K562 (cell line): ENCODE measurements at regions not wholly inside any gene's neighbourhood (a gene's known extent, or its start where the extent isn't known, plus 50 kb on each side); places are given as distances from the start of the nearest gene placed in this dataset.

Source experiments
- ATAC-seq: fragments of 200-7000 bp; cut with Tn5 transposase; 3 replicates; pipeline ENCODE4 v1.9.1; 2020; ENCODE audit warnings: moderate library complexity
- BruUV-seq: library from RNA; stranded (reverse); fragments of 400-500 nt; replicated peaks from 2 replicates; lab custom pipeline; 2021; lab: Mats Ljungman, UMichigan
- CTCF ChIA-PET: fragments of 300-600 bp; formaldehyde crosslinking; extraction: SDS; loops from one replicate; lab custom pipeline; 2021; ENCODE audit warnings: low intra/inter-chr PET ratio; lab: Yijun Ruan, JAX
- POLR2A ChIA-PET: fragments of 300-600, 350-650 bp; sonication (Branson Sonifier 250); formaldehyde crosslinking; extraction: SDS; loops from one replicate; lab custom pipeline; 2021; ENCODE audit warnings: antibody characterized with exemption, inconsistent platforms; lab: Yijun Ruan, JAX
- DNase-seq, 4 experiments: peaks; one replicate each; pipeline versions ENCODE4 v3.0.0 to v3.0.0-alpha.2; 2011 to 2018; ENCODE audit warnings: low spot score in 3 of 4, mixed read lengths in 3 of 4; ENCODE audit errors: extremely low read depth in 1 of 4
- FAIRE-seq: peaks from 2 replicates; lab custom pipeline; 2011; peaks lifted over from hg19 to GRCh38; lab: Jason Lieb, UNC
- H2AFZ ChIP-seq: 2 replicates; pipeline ENCODE4 v1.6.0; 2011; ENCODE audit warnings: low read depth, low read length, control low read depth, inconsistent platforms
- H3K27ac ChIP-seq: fragments of 200-600 bp; 3 replicates; pipeline ENCODE4 v1.8.0; 2011; ENCODE audit warnings: low read depth, mild to moderate bottlenecking, control low read depth, inconsistent platforms, low read length, moderate library complexity, mixed read lengths; ENCODE audit errors: extremely low read depth
- H3K27me3 ChIP-seq, 2 experiments: fragments of 300-600 bp in 1 of 2; 2 replicates in 1 of 2; 3 replicates in 1 of 2; pipeline versions ENCODE4 v1.6.0 to v1.8.0; 2011; ENCODE audit warnings: inconsistent platforms in 2 of 2, low read length in 2 of 2, mild to moderate bottlenecking in 1 of 2, mixed read lengths in 1 of 2, moderate library complexity in 1 of 2; ENCODE audit not compliant: control insufficient read depth in 2 of 2, insufficient read depth in 2 of 2
- H3K36me3 ChIP-seq: fragments of 300-600 bp; 3 replicates; pipeline ENCODE4 v1.8.0; 2011; ENCODE audit warnings: mild to moderate bottlenecking, low read length, inconsistent platforms; ENCODE audit not compliant: control insufficient read depth, insufficient read depth
- H3K4me1 ChIP-seq, 2 experiments: fragments of 200-600 bp in 1 of 2; replicated peaks in 1 of 2; 2 replicates in 1 of 2; 3 replicates in 1 of 2; pipeline versions ENCODE4 v1.5.1 to v1.8.0; 2011; ENCODE audit warnings: inconsistent platforms in 2 of 2, low read length in 2 of 2, mild to moderate bottlenecking in 1 of 2, mixed read lengths in 1 of 2, moderate library complexity in 1 of 2; ENCODE audit not compliant: control insufficient read depth in 2 of 2, insufficient read depth in 2 of 2
- H3K4me2 ChIP-seq: 2 replicates; pipeline ENCODE4 v1.6.1; 2011; ENCODE audit warnings: low read length, control low read depth, inconsistent platforms, mixed read lengths; ENCODE audit not compliant: insufficient read depth
- H3K4me3 ChIP-seq: fragments of 200-600 bp; sonication (generic), shearing (Covaris generic); 2 replicates; pipeline ENCODE4 v1.5.1; 2016; ENCODE audit warnings: control low read depth, inconsistent platforms
- H3K79me2 ChIP-seq: fragments of 200-600 bp; 3 replicates; pipeline ENCODE4 v1.8.0; 2011; ENCODE audit warnings: low read length, inconsistent platforms; ENCODE audit not compliant: control insufficient read depth, insufficient read depth
- H3K9ac ChIP-seq, 2 experiments: 2 replicates each; pipeline versions ENCODE4 v1.6.0 to v1.6.1; 2011; ENCODE audit warnings: low read depth in 2 of 2, low read length in 2 of 2, control low read depth in 1 of 2, inconsistent platforms in 1 of 2, mild to moderate bottlenecking in 1 of 2, mixed read lengths in 1 of 2; ENCODE audit not compliant: insufficient read depth in 1 of 2
- H3K9me1 ChIP-seq: one replicate; pipeline ENCODE4 v1.6.0; 2011; ENCODE audit warnings: inconsistent platforms, mild to moderate bottlenecking, low read length, moderate library complexity; ENCODE audit not compliant: control insufficient read depth, insufficient read depth
- H3K9me3 ChIP-seq: replicated peaks from 2 replicates; pipeline ENCODE4 v1.5.1; 2011; ENCODE audit warnings: low read depth, low read length, inconsistent platforms; ENCODE audit not compliant: control insufficient read depth, insufficient read depth
- H4K20me1 ChIP-seq: replicated peaks from 2 replicates; pipeline ENCODE4 v1.6.1; 2011; ENCODE audit warnings: low read length, inconsistent platforms, mixed read lengths; ENCODE audit not compliant: control insufficient read depth, insufficient read depth
- NEUROD1 ChIP-seq: fragments of 150-350 bp; IDR thresholded peaks from 2 replicates; pipeline ENCODE4 v1.6.1; 2014; ENCODE audit warnings: borderline replicate concordance, low read length, low read depth; ENCODE audit not compliant: partially characterized antibody
- NFE2L1 ChIP-seq: fragments of 450-650 bp; IDR thresholded peaks from 2 replicates; pipeline ENCODE4 v1.6.1; 2016; ENCODE audit warnings: missing genetic modification characterization, low read depth, mild to moderate bottlenecking, missing compliant biosample characterization, moderate library complexity, borderline replicate concordance
- RFX1 ChIP-seq: fragments of 450-650 bp; IDR thresholded peaks from 2 replicates; pipeline ENCODE4 v1.6.1; 2016; ENCODE audit warnings: mild to moderate bottlenecking, moderate library complexity
- TARDBP ChIP-seq: fragments of 450-650 bp; IDR thresholded peaks from 2 replicates; pipeline ENCODE4 v1.6.1; 2016
- ZNF408 ChIP-seq: fragments of 250-450 bp; sonication (Bioruptor Pico); IDR thresholded peaks from 2 replicates; pipeline ENCODE4 v1.4.0; 2020; ENCODE audit warnings: low read depth, mild to moderate bottlenecking, moderate library complexity
- ZNF764 ChIP-seq: fragments of 250-450 bp; sonication (Bioruptor Pico); IDR thresholded peaks from 2 replicates; pipeline ENCODE4 v1.4.0; 2020; ENCODE audit warnings: low read depth, mild to moderate bottlenecking, moderate library complexity
- ZNF77 ChIP-seq: fragments of 250-450 bp; sonication (Bioruptor Pico); IDR thresholded peaks from 2 replicates; pipeline ENCODE4 v1.5.0; 2020
- WGBS: fragments of 100-300 bp; shearing (Covaris generic); methylation state at CpG from one replicate; pipeline ENCODE4 v1.1.6; 2016; ENCODE audit warnings: low coverage, mixed read lengths; ENCODE audit not compliant: insufficient coverage; ENCODE audit errors: missing lambda C conversion rate; 5-methylcytosine and 5-hydroxymethylcytosine counted together
- in situ Hi-C: fragments of 300-500 bp; cut with MboI; formaldehyde crosslinking; loops from 4 replicates; pipeline ENCODE4 v1.15.0; 2018; ENCODE audit warnings: inconsistent platforms, mixed read lengths
- intact Hi-C: fragments of 100-400 bp; cut with micrococcal nuclease; formaldehyde crosslinking; loops from 2 replicates; pipeline ENCODE4 v1.14.2; 2022
- TF ChIP-seq, protein P1 (sequence below): sonication (generic); formaldehyde crosslinking; IDR thresholded peaks from 2 replicates; pipeline ENCODE4 v1.8.1; 2023; ENCODE audit warnings: mild to moderate bottlenecking, missing genetic modification reagents
- TF ChIP-seq, protein P2 (sequence below): IDR thresholded peaks from 2 replicates; pipeline ENCODE4 v1.6.1; 2014; ENCODE audit warnings: antibody characterized with exemption
- TF ChIP-seq, protein P3 (sequence below): fragments of 450-650 bp; formaldehyde crosslinking; IDR thresholded peaks from 2 replicates; pipeline ENCODE4 v1.4.0; 2020; ENCODE audit warnings: mild to moderate bottlenecking, moderate library complexity
- TF ChIP-seq, protein P4 (sequence below): fragments of 450-650 bp; IDR thresholded peaks from 2 replicates; pipeline ENCODE4 v1.6.1; 2016; ENCODE audit warnings: low read depth

DNA sequence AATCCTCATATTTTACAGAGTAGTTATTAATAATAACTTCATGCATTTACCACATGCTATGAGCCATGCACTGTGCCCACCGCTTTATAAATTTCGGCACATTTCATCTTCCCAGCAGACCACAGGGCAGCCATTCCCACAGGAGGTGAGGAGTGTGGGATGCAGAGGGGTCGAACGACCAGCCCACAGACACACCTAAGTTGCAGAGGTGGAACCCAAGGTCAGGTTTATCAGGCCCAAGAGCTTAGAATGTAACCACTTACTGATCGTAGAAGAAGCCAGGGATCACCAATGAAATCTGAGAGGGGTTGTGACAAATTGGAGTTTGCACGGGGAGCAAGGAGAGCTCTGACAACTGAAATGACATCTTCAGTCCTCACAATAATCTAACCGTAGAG, 303.0 kb upstream of the MSX2 start:
- ChIA-PET POLR2A (interaction anchor here (1.5 kb wide), 1 partner anchor 12 kb away, joined by 4 read pairs; no protein-coding TSS in a partner anchor), CTCF (interaction anchor here (0.5 kb wide), 1 partner anchor 368 kb away, joined by 4 read pairs; no protein-coding TSS in a partner anchor)
- Histone ChIP-seq H3K79me2 (no peaks in the 10 kb centered on the region), H3K4me2 (no peak overlapping the region), H3K9ac (no peak overlapping the region), H3K9me1 (no peaks in the 10 kb centered on the region), H3K4me3 (no peak overlapping the region), H3K4me1 (no peaks in the 10 kb centered on the region), H3K36me3 (no peaks in the 10 kb centered on the region), H3K27ac (no peak overlapping the region), H4K20me1 (0 out of 2 replicates have a peak, but pooled peaks cover 4% of the 10 kb centered on the region), H3K27me3 (peaks cover 2 to 26% of the 10 kb centered on the region in 2 experiments; a peak in 2 of 5 replicates), H2AFZ (no peak overlapping the region), H3K9me3 (no peaks in the 10 kb centered on the region)
- no TSS peak for BruUV-seq
- ATAC-seq (no peak), FAIRE-seq (no peak), DNase-seq (no peak)
- WGBS: 0% methylated on average over 5 of the region's 7 CpGs
- in situ Hi-C loops: no loop called here
- intact Hi-C loops: loop anchor here (2.0 kb wide), 1 partner anchor 515 kb away; no protein-coding TSS in a partner anchor
- TF ChIP-seq ZNF77 (CRISPR knock-in tag): no peak
- no peak for TF ChIP-seq NFE2L1 (tag)
- TF ChIP-seq, protein P1, sequence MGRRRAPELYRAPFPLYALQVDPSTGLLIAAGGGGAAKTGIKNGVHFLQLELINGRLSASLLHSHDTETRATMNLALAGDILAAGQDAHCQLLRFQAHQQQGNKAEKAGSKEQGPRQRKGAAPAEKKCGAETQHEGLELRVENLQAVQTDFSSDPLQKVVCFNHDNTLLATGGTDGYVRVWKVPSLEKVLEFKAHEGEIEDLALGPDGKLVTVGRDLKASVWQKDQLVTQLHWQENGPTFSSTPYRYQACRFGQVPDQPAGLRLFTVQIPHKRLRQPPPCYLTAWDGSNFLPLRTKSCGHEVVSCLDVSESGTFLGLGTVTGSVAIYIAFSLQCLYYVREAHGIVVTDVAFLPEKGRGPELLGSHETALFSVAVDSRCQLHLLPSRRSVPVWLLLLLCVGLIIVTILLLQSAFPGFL: no peak
- no peak for TF ChIP-seq NEUROD1
- TF ChIP-seq, protein P2, sequence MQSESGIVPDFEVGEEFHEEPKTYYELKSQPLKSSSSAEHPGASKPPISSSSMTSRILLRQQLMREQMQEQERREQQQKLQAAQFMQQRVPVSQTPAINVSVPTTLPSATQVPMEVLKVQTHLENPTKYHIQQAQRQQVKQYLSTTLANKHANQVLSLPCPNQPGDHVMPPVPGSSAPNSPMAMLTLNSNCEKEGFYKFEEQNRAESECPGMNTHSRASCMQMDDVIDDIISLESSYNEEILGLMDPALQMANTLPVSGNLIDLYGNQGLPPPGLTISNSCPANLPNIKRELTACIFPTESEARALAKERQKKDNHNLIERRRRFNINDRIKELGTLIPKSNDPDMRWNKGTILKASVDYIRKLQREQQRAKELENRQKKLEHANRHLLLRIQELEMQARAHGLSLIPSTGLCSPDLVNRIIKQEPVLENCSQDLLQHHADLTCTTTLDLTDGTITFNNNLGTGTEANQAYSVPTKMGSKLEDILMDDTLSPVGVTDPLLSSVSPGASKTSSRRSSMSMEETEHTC: no peak
- TF ChIP-seq ZNF764 (CRISPR knock-in tag): no peak
- TF ChIP-seq ZNF408 (CRISPR knock-in tag): no peak
- TF ChIP-seq TARDBP: no peak
- TF ChIP-seq, protein P3, sequence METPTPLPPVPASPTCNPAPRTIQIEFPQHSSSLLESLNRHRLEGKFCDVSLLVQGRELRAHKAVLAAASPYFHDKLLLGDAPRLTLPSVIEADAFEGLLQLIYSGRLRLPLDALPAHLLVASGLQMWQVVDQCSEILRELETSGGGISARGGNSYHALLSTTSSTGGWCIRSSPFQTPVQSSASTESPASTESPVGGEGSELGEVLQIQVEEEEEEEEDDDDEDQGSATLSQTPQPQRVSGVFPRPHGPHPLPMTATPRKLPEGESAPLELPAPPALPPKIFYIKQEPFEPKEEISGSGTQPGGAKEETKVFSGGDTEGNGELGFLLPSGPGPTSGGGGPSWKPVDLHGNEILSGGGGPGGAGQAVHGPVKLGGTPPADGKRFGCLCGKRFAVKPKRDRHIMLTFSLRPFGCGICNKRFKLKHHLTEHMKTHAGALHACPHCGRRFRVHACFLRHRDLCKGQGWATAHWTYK (CRISPR knock-in tag): no peak
- no peak for TF ChIP-seq RFX1
- TF ChIP-seq, protein P4, sequence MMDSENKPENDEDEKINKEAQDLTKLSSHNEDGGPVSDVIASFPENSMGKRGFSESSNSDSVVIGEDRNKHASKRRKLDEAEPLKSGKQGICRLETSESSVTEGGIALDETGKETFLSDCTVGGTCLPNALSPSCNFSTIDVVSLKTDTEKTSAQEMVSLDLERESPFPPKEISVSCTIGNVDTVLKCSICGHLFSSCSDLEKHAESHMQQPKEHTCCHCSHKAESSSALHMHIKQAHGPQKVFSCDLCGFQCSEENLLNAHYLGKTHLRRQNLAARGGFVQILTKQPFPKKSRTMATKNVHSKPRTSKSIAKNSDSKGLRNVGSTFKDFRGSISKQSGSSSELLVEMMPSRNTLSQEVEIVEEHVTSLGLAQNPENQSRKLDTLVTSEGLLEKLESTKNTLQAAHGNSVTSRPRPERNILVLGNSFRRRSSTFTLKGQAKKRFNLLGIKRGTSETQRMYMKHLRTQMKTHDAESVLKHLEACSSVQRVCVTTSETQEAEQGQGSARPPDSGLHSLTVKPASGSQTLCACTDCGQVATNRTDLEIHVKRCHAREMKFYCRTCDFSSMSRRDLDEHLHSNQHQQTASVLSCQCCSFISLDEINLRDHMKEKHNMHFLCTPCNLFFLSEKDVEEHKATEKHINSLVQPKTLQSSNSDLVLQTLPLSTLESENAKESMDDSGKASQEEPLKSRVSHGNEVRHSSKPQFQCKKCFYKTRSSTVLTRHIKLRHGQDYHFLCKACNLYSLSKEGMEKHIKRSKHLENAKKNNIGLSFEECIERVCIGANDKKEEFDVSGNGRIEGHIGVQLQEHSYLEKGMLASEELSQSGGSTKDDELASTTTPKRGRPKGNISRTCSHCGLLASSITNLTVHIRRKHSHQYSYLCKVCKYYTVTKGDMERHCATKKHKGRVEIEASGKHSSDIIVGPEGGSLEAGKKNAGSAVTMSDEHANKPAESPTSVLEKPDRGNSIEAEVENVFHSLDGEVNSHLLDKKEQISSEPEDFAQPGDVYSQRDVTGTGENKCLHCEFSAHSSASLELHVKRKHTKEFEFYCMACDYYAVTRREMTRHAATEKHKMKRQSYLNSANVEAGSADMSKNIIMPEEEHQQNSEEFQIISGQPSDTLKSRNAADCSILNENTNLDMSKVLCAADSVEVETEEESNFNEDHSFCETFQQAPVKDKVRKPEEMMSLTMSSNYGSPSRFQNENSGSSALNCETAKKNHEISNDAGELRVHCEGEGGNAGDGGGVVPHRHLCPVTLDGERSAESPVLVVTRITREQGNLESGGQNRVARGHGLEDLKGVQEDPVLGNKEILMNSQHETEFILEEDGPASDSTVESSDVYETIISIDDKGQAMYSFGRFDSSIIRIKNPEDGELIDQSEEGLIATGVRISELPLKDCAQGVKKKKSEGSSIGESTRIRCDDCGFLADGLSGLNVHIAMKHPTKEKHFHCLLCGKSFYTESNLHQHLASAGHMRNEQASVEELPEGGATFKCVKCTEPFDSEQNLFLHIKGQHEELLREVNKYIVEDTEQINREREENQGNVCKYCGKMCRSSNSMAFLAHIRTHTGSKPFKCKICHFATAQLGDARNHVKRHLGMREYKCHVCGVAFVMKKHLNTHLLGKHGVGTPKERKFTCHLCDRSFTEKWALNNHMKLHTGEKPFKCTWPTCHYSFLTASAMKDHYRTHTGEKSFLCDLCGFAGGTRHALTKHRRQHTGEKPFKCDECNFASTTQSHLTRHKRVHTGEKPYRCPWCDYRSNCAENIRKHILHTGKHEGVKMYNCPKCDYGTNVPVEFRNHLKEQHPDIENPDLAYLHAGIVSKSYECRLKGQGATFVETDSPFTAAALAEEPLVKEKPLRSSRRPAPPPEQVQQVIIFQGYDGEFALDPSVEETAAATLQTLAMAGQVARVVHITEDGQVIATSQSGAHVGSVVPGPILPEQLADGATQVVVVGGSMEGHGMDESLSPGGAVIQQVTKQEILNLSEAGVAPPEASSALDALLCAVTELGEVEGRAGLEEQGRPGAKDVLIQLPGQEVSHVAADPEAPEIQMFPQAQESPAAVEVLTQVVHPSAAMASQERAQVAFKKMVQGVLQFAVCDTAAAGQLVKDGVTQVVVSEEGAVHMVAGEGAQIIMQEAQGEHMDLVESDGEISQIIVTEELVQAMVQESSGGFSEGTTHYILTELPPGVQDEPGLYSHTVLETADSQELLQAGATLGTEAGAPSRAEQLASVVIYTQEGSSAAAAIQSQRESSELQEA: no peak
